Breast epithelium (tissue), 4 donors: ENCODE measurements at regions not wholly inside any gene's neighbourhood (a gene's known extent, or its start where the extent isn't known, plus 50 kb on each side); places are given as distances from the start of the nearest gene placed in this dataset.

ENCODE experiments used
- DNase-seq, 2 donors: peaks; one replicate each; pipeline ENCODE4 v3.0.0-alpha.2; 2019; ENCODE audit warnings: low spot score in 2 of 2
- H3K27ac ChIP-seq, 2 donors: fragments of 200-600 bp; sonication (generic) in 1 of 2; one replicate each; pipeline ENCODE4 v1.5.1; 2016 to 2019; ENCODE audit warnings: mild to moderate bottlenecking in 1 of 2
- H3K27me3 ChIP-seq, 2 donors: fragments of 200-600 bp; sonication (generic) in 1 of 2; one replicate each; pipeline versions ENCODE4 v1.5.1 to v1.6.0; 2017 to 2019; ENCODE audit warnings: control low read depth in 1 of 2, mild to moderate bottlenecking in 1 of 2
- H3K36me3 ChIP-seq: fragments of 200-600 bp; one replicate; pipeline ENCODE4 v1.5.1; 2019
- H3K4me1 ChIP-seq, 2 donors: fragments of 200-600 bp; sonication (generic); one replicate each; pipeline ENCODE4 v1.5.1; 2016 to 2019; ENCODE audit warnings: control low read depth in 1 of 2
- H3K4me3 ChIP-seq, 3 donors: fragments of 200-600 bp; sonication (generic); 1 replicate in 2 of 3; 2 replicates in 1 of 3; pipeline ENCODE4 v1.5.1; 2016 to 2019; ENCODE audit warnings: mild to moderate bottlenecking in 3 of 3, moderate library complexity in 2 of 3
- H3K9me3 ChIP-seq, 2 donors: fragments of 200-600 bp; sonication (generic) in 1 of 2; one replicate each; pipeline ENCODE4 v1.5.1; 2016 to 2019; ENCODE audit warnings: control low read depth in 1 of 2
- CTCF ChIP-seq, 3 donors: fragments of 450-650 bp; IDR thresholded peaks; one replicate each; pipeline ENCODE4 v1.5.1; 2016 to 2017; ENCODE audit warnings: antibody characterized with exemption in 3 of 3, mild to moderate bottlenecking in 3 of 3, moderate library complexity in 3 of 3
- POLR2A ChIP-seq: fragments of 450-650 bp; IDR thresholded peaks from one replicate; pipeline ENCODE4 v1.6.1; 2016; ENCODE audit warnings: antibody characterized with exemption, mild to moderate bottlenecking, moderate library complexity
- POLR2AphosphoS5 ChIP-seq, 3 donors: sonication (generic); formaldehyde crosslinking; IDR thresholded peaks; one replicate each; pipeline ENCODE4 v1.6.1; 2017; ENCODE audit warnings: antibody characterized with exemption in 3 of 3
- intact Hi-C: fragments of 100-400 bp; cut with DNase I; formaldehyde crosslinking; loops from one replicate; pipeline ENCODE4 v1.15.1; 2023; ENCODE audit warnings: low total_unique reads

- Histone ChIP-seq H3K4me3 (no peak overlapping the region), H3K9me3 (no peaks in the 10 kb centered on the region), H3K4me1 (no peaks in the 10 kb centered on the region), H3K27me3 (no peaks in the 10 kb centered on the region), H3K27ac (no peak overlapping the region), H3K36me3 (no peaks in the 10 kb centered on the region)
- TF ChIP-seq CTCF (IDR thresholded peaks at IDR 0.05), result no peak
- TF ChIP-seq POLR2A, result no peak
- no peak for TF ChIP-seq POLR2AphosphoS5 (IDR thresholded peaks at IDR 0.05)
- DNase-seq, result no peak
- intact Hi-C loops, result no loop called here
Measured at GRCh38 chr4:59060895-59061294, 1950.7 kb upstream of the IGFBP7 start.

DNA sequence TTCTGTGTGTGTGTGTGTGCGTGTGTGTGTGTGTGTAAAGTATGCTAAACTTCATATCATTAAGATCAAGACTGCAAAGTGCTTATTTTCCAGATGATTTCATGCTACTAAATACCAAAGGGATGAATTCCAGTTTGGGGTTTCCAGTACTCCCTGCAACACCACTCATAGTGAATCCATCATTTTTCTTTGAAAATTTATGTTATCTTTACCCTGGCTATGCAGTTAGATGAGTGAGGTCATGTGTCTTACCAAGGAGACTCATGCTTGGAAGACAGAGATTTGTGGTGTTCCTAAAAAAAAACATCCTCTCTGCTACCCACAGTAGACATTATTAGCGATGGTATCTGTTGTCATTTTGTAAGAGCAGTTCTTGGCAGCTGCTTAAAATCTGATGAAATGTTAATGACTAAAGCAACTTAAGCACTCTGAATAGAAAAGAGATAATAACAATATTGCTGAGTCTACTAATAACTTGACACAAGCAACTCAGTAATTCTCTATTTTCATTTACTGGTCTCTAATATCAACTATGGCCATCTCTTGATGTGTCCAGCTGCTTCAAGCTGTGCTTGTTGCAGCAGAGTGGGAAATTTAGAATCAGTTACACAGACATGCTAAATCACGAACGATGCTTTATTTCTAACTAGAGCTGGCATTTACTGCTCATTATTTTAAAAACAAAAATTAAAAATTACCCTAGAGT, 1953.0 kb upstream of the IGFBP7 start:
- TF ChIP-seq POLR2AphosphoS5 (IDR thresholded peaks at IDR 0.05), result no peak
- TF ChIP-seq POLR2A, result no peak
- no peak for TF ChIP-seq CTCF (IDR thresholded peaks at IDR 0.05)
- Histone ChIP-seq H3K27ac (no peak overlapping the region), H3K9me3 (no peaks in the 10 kb centered on the region), H3K4me3 (no peak overlapping the region), H3K4me1 (no peaks in the 10 kb centered on the region), H3K27me3 (no peaks in the 10 kb centered on the region), H3K36me3 (no peaks in the 10 kb centered on the region)
- DNase-seq, result no peak
- intact Hi-C loops, result no loop called here

- no peaks in the 10 kb centered on the region for H3K9me3 ChIP-seq
Measured at GRCh38 chr4:59068722-59069418, 1958.7 kb upstream of the IGFBP7 start.

DNA sequence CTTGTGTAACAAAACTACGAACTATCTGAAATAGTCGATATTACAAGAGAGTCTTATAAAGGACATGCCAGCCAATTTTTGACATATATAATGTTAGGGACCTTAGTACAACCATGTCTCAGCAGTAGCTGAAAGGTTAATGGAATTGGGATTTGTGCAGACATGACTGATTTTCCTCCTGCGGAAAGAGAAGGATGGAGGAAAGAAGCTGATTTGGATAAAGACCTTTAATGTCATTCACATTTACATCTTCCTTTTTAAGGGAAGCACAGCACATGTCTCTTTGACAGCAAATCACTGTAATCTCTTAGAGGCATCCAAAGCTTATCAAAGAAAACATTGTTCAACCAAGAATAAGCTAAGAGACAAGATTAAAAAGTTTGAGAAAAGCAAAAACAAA, 1976.2 kb upstream of the IGFBP7 start:
- H3K27me3 ChIP-seq, result no peaks in the 10 kb centered on the region
- DNase-seq, result no peak
- no peak for TF ChIP-seq POLR2AphosphoS5 (IDR thresholded peaks at IDR 0.05)
- H3K9me3 ChIP-seq, result no peaks in the 10 kb centered on the region
- no peak overlapping the region for H3K27ac ChIP-seq
- no peaks in the 10 kb centered on the region for H3K4me1 ChIP-seq
- H3K36me3 ChIP-seq, result no peaks in the 10 kb centered on the region
- intact Hi-C loops, result no loop called here
- H3K4me3 ChIP-seq, result no peak overlapping the region

More at GRCh38 chr4:59068722-59069418, 1958.7 kb upstream of the IGFBP7 start:
- Histone ChIP-seq H3K27me3 (no peaks in the 10 kb centered on the region), H3K36me3 (no peaks in the 10 kb centered on the region), H3K4me1 (no peaks in the 10 kb centered on the region), H3K27ac (no peak overlapping the region), H3K4me3 (no peak overlapping the region)
- intact Hi-C loops, result no loop called here
- TF ChIP-seq POLR2A, result no peak
- no peak for TF ChIP-seq POLR2AphosphoS5 (IDR thresholded peaks at IDR 0.05)
- TF ChIP-seq CTCF (IDR thresholded peaks at IDR 0.05), result no peak
- DNase-seq, result no peak

- H3K27ac ChIP-seq, result no peak overlapping the region
- intact Hi-C loops, result no loop called here
- DNase-seq, result no peak
Measured at GRCh38 chr4:59091146-59092142, 1981.3 kb upstream of the IGFBP7 start.

More at GRCh38 chr4:59091146-59092142, 1981.3 kb upstream of the IGFBP7 start:
- Histone ChIP-seq H3K36me3 (no peaks in the 10 kb centered on the region), H3K4me1 (no peaks in the 10 kb centered on the region), H3K4me3 (no peak overlapping the region), H3K9me3 (no peaks in the 10 kb centered on the region), H3K27me3 (no peaks in the 10 kb centered on the region)
- TF ChIP-seq CTCF (IDR thresholded peaks at IDR 0.05) (no peak), POLR2A (no peak), POLR2AphosphoS5 (IDR thresholded peaks at IDR 0.05) (no peak)
